IMR-90 (cell line): ENCODE measurements at regions not wholly inside any gene's neighbourhood (a gene's known extent, or its start where the extent isn't known, plus 50 kb on each side); places are given as distances from the start of the nearest gene placed in this dataset.

Source experiments
- ATAC-seq: fragments of 200-7000 bp; cut with Tn5 transposase; 2 replicates; pipeline ENCODE4 v1.9.1; 2020; ENCODE audit warnings: low read depth, mild to moderate bottlenecking, moderate library complexity
- BruUV-seq: library from RNA; stranded (reverse); fragments of 400-500 nt; replicated peaks from 2 replicates; lab custom pipeline; 2021; lab: Mats Ljungman, UMichigan
- CTCF ChIA-PET: fragments of 300-600 bp; formaldehyde crosslinking; extraction: SDS; loops from one replicate; lab custom pipeline; 2021; ENCODE audit warnings: antibody characterized with exemption; lab: Yijun Ruan, JAX
- POLR2A ChIA-PET: fragments of 300-600 bp; sonication (Branson Sonifier 250); formaldehyde crosslinking; loops from one replicate; lab custom pipeline; 2022; ENCODE audit warnings: antibody characterized with exemption; ENCODE audit not compliant: unreplicated experiment; lab: Charles Lee
- DNase-seq: peaks from one replicate; pipeline ENCODE4 v3.0.0; 2013
- H2AFZ ChIP-seq: replicated peaks from 2 replicates; pipeline ENCODE3; 2013; ENCODE audit warnings: low read length, mild to moderate bottlenecking; ENCODE audit not compliant: poor library complexity
- H2AK5ac ChIP-seq: 2 replicates; pipeline ENCODE4 v1.6.1; 2013; ENCODE audit warnings: low read depth, low read length, inconsistent platforms
- H2AK9ac ChIP-seq: replicated peaks from 2 replicates; pipeline ENCODE3; 2013; ENCODE audit warnings: mild to moderate bottlenecking, low read depth, low read length, moderate library complexity; ENCODE audit not compliant: poor library complexity
- H2BK120ac ChIP-seq: 2 replicates; pipeline ENCODE4 v1.6.1; 2013; ENCODE audit warnings: low read depth, low read length, inconsistent platforms
- H2BK15ac ChIP-seq: 3 replicates; pipeline ENCODE4 v1.6.1; 2013; ENCODE audit warnings: low read depth, low read length, inconsistent platforms
- H2BK20ac ChIP-seq: 2 replicates; pipeline ENCODE4 v1.6.1; 2013; ENCODE audit warnings: low read depth, mild to moderate bottlenecking, inconsistent platforms, low read length, moderate library complexity
- H2BK5ac ChIP-seq: 2 replicates; pipeline ENCODE4 v1.6.1; 2013; ENCODE audit warnings: mild to moderate bottlenecking, low read depth, low read length, inconsistent platforms; ENCODE audit not compliant: poor library complexity, severe bottlenecking
- H3K14ac ChIP-seq: replicated peaks from 2 replicates; pipeline ENCODE4 v1.6.1; 2013; ENCODE audit warnings: low read depth, low read length, inconsistent platforms
- H3K18ac ChIP-seq: 2 replicates; pipeline ENCODE4 v1.6.1; 2013; ENCODE audit warnings: low read depth, low read length, control low read depth
- H3K23ac ChIP-seq: 2 replicates; pipeline ENCODE4 v1.6.1; 2013; ENCODE audit warnings: low read depth, low read length, inconsistent platforms
- H3K27ac ChIP-seq: 2 replicates; pipeline ENCODE4 v1.5.1; 2013; ENCODE audit warnings: mild to moderate bottlenecking, control low read depth, low read length; ENCODE audit not compliant: insufficient read depth
- H3K27me3 ChIP-seq: 2 replicates; pipeline ENCODE4 v1.6.1; 2013; ENCODE audit warnings: low read length; ENCODE audit not compliant: control insufficient read depth, insufficient read depth
- H3K36me3 ChIP-seq: 2 replicates; pipeline ENCODE4 v1.6.1; 2013; ENCODE audit warnings: low read length, mixed read lengths; ENCODE audit not compliant: control insufficient read depth, insufficient read depth
- H3K4ac ChIP-seq: 2 replicates; pipeline ENCODE4 v1.6.1; 2013; ENCODE audit warnings: low read depth, low read length, inconsistent platforms
- H3K4me1 ChIP-seq: 2 replicates; pipeline ENCODE4 v1.6.1; 2013; ENCODE audit warnings: low read length, mixed read lengths; ENCODE audit not compliant: control insufficient read depth, insufficient read depth
- H3K4me2 ChIP-seq: 2 replicates; pipeline ENCODE4 v1.6.1; 2013; ENCODE audit warnings: low read depth, mild to moderate bottlenecking, control low read depth, low read length, moderate library complexity
- H3K4me3 ChIP-seq: 2 replicates; pipeline ENCODE4 v1.5.1; 2013; ENCODE audit warnings: low read depth, mild to moderate bottlenecking, control low read depth, low read length, moderate library complexity; ENCODE audit not compliant: insufficient read depth
- H3K56ac ChIP-seq: 2 replicates; pipeline ENCODE4 v1.6.1; 2013; ENCODE audit warnings: low read length, inconsistent platforms; ENCODE audit not compliant: insufficient read depth; ENCODE audit errors: extremely low read depth
- H3K79me1 ChIP-seq, 2 experiments: 2 replicates each; pipeline ENCODE4 v1.6.1; 2013; ENCODE audit warnings: low read length in 2 of 2, inconsistent platforms in 1 of 2, low read depth in 1 of 2
- H3K9ac ChIP-seq: 2 replicates; pipeline ENCODE4 v1.6.1; 2013; ENCODE audit warnings: low read depth, low read length, control low read depth
- H3K9me1 ChIP-seq: 2 replicates; pipeline ENCODE4 v1.6.1; 2013; ENCODE audit warnings: low read length, inconsistent platforms; ENCODE audit not compliant: insufficient read depth
- H3K9me3 ChIP-seq: 2 replicates; pipeline ENCODE4 v1.6.1; 2013; ENCODE audit warnings: low read length; ENCODE audit not compliant: control insufficient read depth, insufficient read depth
- H4K20me1 ChIP-seq: 2 replicates; pipeline ENCODE4 v1.6.1; 2013; ENCODE audit warnings: low read length, inconsistent platforms; ENCODE audit not compliant: insufficient read depth
- H4K5ac ChIP-seq: 2 replicates; pipeline ENCODE4 v1.6.1; 2013; ENCODE audit warnings: mild to moderate bottlenecking, low read depth, low read length, control low read depth
- H4K8ac ChIP-seq, 2 experiments: 2 replicates each; pipeline ENCODE4 v1.6.1; 2013; ENCODE audit warnings: low read depth in 2 of 2, low read length in 2 of 2, control low read depth in 1 of 2, inconsistent platforms in 1 of 2
- H4K91ac ChIP-seq: 2 replicates; pipeline ENCODE4 v1.6.1; 2013; ENCODE audit warnings: low read depth, low read length, inconsistent platforms; ENCODE audit not compliant: insufficient read depth
- MAFK ChIP-seq: IDR thresholded peaks from 2 replicates; pipeline ENCODE4 v1.6.1; 2012; ENCODE audit warnings: low read depth, low read length, improper control_type of control experiment
- RFX5 ChIP-seq: IDR thresholded peaks from 2 replicates; pipeline ENCODE4 v1.8.0; 2012; ENCODE audit warnings: low read depth, mild to moderate bottlenecking, low read length, moderate library complexity
- WGBS, 2 experiments: methylation state at CpG; one replicate each; pipeline versions ENCODE4 v1.1.5 to v1.1.7; 2013; ENCODE audit warnings: missing lambda C conversion rate in 2 of 2; ENCODE audit not compliant: insufficient read length in 1 of 2; ENCODE audit errors: extremely low coverage in 2 of 2; 5-methylcytosine and 5-hydroxymethylcytosine counted together
- dilution Hi-C: fragments of 300-500 bp; cut with HindIII; formaldehyde crosslinking; loops from one replicate; pipeline ENCODE4 v1.14.3; 2018; ENCODE audit warnings: low sequenced_read_pairs; ENCODE audit not compliant: unreplicated experiment
- in situ Hi-C: fragments of 300-500 bp; cut with MboI; formaldehyde crosslinking; loops from 3 replicates; pipeline ENCODE4 v1.14.3; 2019; ENCODE audit warnings: low sequenced_read_pairs, inconsistent platforms, mixed read lengths
- intact Hi-C: fragments of 100-400 bp; cut with micrococcal nuclease; formaldehyde crosslinking; loops from 2 replicates; pipeline ENCODE4 v1.10.0; 2022

DNA sequence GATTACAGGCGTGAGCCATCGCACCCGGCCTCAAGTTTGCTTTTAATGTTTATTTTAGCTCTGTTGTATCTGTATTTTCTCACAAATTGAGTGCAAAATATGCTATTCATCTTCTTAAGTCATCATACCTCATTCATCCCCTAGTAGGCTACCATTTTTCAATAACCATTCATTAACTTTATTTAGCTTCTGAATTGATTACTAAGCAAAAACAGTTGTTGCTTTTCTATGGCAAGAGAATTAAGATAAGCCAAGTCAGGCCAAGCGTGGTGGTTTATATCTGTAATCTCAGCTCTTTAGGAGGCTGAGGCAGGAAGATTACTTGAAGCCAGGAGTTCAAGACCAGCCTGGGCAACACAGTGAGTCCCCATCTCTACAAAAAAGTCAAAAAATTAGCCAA is 63.3 kb upstream of the CERS6 start:
- H3K27ac ChIP-seq: no peak overlapping the region
- in situ Hi-C loops: no loop called here

More for the DNA sequence above, 63.3 kb upstream of the CERS6 start:
- Histone ChIP-seq H3K4me3 (no peak overlapping the region), H4K20me1 (no peaks in the 10 kb centered on the region), H3K4ac (no peak overlapping the region), H3K4me1 (no peaks in the 10 kb centered on the region), H4K91ac (no peak overlapping the region), H3K27me3 (no peaks in the 10 kb centered on the region), H3K36me3 (no peaks in the 10 kb centered on the region), H2BK120ac (no peak overlapping the region), H3K23ac (no peak overlapping the region), H2AK5ac (no peak overlapping the region), H3K56ac (no peak overlapping the region), H3K79me1 (no peaks in the 10 kb centered on the region), H4K8ac (no peak overlapping the region), H2AFZ (no peak overlapping the region), H4K5ac (no peak overlapping the region), H2BK5ac (no peak overlapping the region), H3K9ac (no peak overlapping the region), H2BK15ac (no peak overlapping the region), H2BK20ac (no peak overlapping the region), H3K14ac (no peak overlapping the region), H3K9me3 (no peaks in the 10 kb centered on the region), H3K9me1 (no peaks in the 10 kb centered on the region), H2AK9ac (no peak overlapping the region), H3K4me2 (no peak overlapping the region), H3K18ac (no peak overlapping the region)
- ChIA-PET POLR2A (no interaction called here), CTCF (no interaction called here)
- no peak for TF ChIP-seq RFX5
- peak; percentile 41; the same call in 1 of the 2 replicates for TF ChIP-seq MAFK
- dilution Hi-C loops (no loop called here), intact Hi-C loops (no loop called here)
- BruUV-seq: no TSS peak
- DNase-seq (no peak), ATAC-seq (no peak)
- WGBS, 2 experiments: no CpG with 5 or more reads among the region's 4 CpGs
